K562 (cell line): ENCODE measurements at regions not wholly inside any gene's neighbourhood (a gene's known extent, or its start where the extent isn't known, plus 50 kb on each side); places are given as distances from the start of the nearest gene placed in this dataset.
A peak's percentile ranks its signal among the peaks of the same experiment; 100 is the strongest.

ENCODE experiments used
- ATAC-seq: fragments of 200-7000 bp; cut with Tn5 transposase; 3 replicates; pipeline ENCODE4 v1.9.1; 2020; ENCODE audit warnings: moderate library complexity
- BruUV-seq: library from RNA; stranded (reverse); fragments of 400-500 nt; replicated peaks from 2 replicates; lab custom pipeline; 2021; lab: Mats Ljungman, UMichigan
- CTCF ChIA-PET: fragments of 300-600 bp; formaldehyde crosslinking; extraction: SDS; loops from one replicate; lab custom pipeline; 2021; ENCODE audit warnings: low intra/inter-chr PET ratio; lab: Yijun Ruan, JAX
- POLR2A ChIA-PET: fragments of 300-600, 350-650 bp; sonication (Branson Sonifier 250); formaldehyde crosslinking; extraction: SDS; loops from one replicate; lab custom pipeline; 2021; ENCODE audit warnings: antibody characterized with exemption, inconsistent platforms; lab: Yijun Ruan, JAX
- DNase-seq, 4 experiments: peaks; one replicate each; pipeline versions ENCODE4 v3.0.0 to v3.0.0-alpha.2; 2011 to 2018; ENCODE audit warnings: low spot score in 3 of 4, mixed read lengths in 3 of 4; ENCODE audit errors: extremely low read depth in 1 of 4
- FAIRE-seq: peaks from 2 replicates; lab custom pipeline; 2011; peaks lifted over from hg19 to GRCh38; lab: Jason Lieb, UNC
- H2AFZ ChIP-seq: 2 replicates; pipeline ENCODE4 v1.6.0; 2011; ENCODE audit warnings: low read depth, low read length, control low read depth, inconsistent platforms
- H3K27ac ChIP-seq: fragments of 200-600 bp; 3 replicates; pipeline ENCODE4 v1.8.0; 2011; ENCODE audit warnings: low read depth, mild to moderate bottlenecking, control low read depth, inconsistent platforms, low read length, moderate library complexity, mixed read lengths; ENCODE audit errors: extremely low read depth
- H3K27me3 ChIP-seq, 2 experiments: fragments of 300-600 bp in 1 of 2; 2 replicates in 1 of 2; 3 replicates in 1 of 2; pipeline versions ENCODE4 v1.6.0 to v1.8.0; 2011; ENCODE audit warnings: inconsistent platforms in 2 of 2, low read length in 2 of 2, mild to moderate bottlenecking in 1 of 2, mixed read lengths in 1 of 2, moderate library complexity in 1 of 2; ENCODE audit not compliant: control insufficient read depth in 2 of 2, insufficient read depth in 2 of 2
- H3K36me3 ChIP-seq: fragments of 300-600 bp; 3 replicates; pipeline ENCODE4 v1.8.0; 2011; ENCODE audit warnings: mild to moderate bottlenecking, low read length, inconsistent platforms; ENCODE audit not compliant: control insufficient read depth, insufficient read depth
- H3K4me1 ChIP-seq, 2 experiments: fragments of 200-600 bp in 1 of 2; replicated peaks in 1 of 2; 2 replicates in 1 of 2; 3 replicates in 1 of 2; pipeline versions ENCODE4 v1.5.1 to v1.8.0; 2011; ENCODE audit warnings: inconsistent platforms in 2 of 2, low read length in 2 of 2, mild to moderate bottlenecking in 1 of 2, mixed read lengths in 1 of 2, moderate library complexity in 1 of 2; ENCODE audit not compliant: control insufficient read depth in 2 of 2, insufficient read depth in 2 of 2
- H3K4me2 ChIP-seq: 2 replicates; pipeline ENCODE4 v1.6.1; 2011; ENCODE audit warnings: low read length, control low read depth, inconsistent platforms, mixed read lengths; ENCODE audit not compliant: insufficient read depth
- H3K4me3 ChIP-seq: fragments of 200-600 bp; sonication (generic), shearing (Covaris generic); 2 replicates; pipeline ENCODE4 v1.5.1; 2016; ENCODE audit warnings: control low read depth, inconsistent platforms
- H3K79me2 ChIP-seq: fragments of 200-600 bp; 3 replicates; pipeline ENCODE4 v1.8.0; 2011; ENCODE audit warnings: low read length, inconsistent platforms; ENCODE audit not compliant: control insufficient read depth, insufficient read depth
- H3K9ac ChIP-seq, 2 experiments: 2 replicates each; pipeline versions ENCODE4 v1.6.0 to v1.6.1; 2011; ENCODE audit warnings: low read depth in 2 of 2, low read length in 2 of 2, control low read depth in 1 of 2, inconsistent platforms in 1 of 2, mild to moderate bottlenecking in 1 of 2, mixed read lengths in 1 of 2; ENCODE audit not compliant: insufficient read depth in 1 of 2
- H3K9me1 ChIP-seq: one replicate; pipeline ENCODE4 v1.6.0; 2011; ENCODE audit warnings: inconsistent platforms, mild to moderate bottlenecking, low read length, moderate library complexity; ENCODE audit not compliant: control insufficient read depth, insufficient read depth
- H3K9me3 ChIP-seq: replicated peaks from 2 replicates; pipeline ENCODE4 v1.5.1; 2011; ENCODE audit warnings: low read depth, low read length, inconsistent platforms; ENCODE audit not compliant: control insufficient read depth, insufficient read depth
- H4K20me1 ChIP-seq: replicated peaks from 2 replicates; pipeline ENCODE4 v1.6.1; 2011; ENCODE audit warnings: low read length, inconsistent platforms, mixed read lengths; ENCODE audit not compliant: control insufficient read depth, insufficient read depth
- ETV1 ChIP-seq: fragments of 450-650 bp; conservative IDR thresholded peaks from 2 replicates; pipeline ENCODE4 v1.6.1; 2016; ENCODE audit warnings: missing genetic modification characterization, control low read depth, low read depth, missing compliant biosample characterization
- HCFC1 ChIP-seq: IDR thresholded peaks from 2 replicates; pipeline ENCODE4 v1.6.1; 2012; ENCODE audit warnings: low read depth, low read length, improper control_type of control experiment
- SMAD4 ChIP-seq: fragments of 250-450 bp; sonication (Bioruptor Pico); conservative IDR thresholded peaks from 2 replicates; pipeline ENCODE4 v1.8.0; 2021; ENCODE audit warnings: inconsistent platforms, mild to moderate bottlenecking, moderate library complexity
- SMARCA5 ChIP-seq: fragments of 450-650 bp; IDR thresholded peaks from 2 replicates; pipeline ENCODE4 v1.6.1; 2016
- TFAM ChIP-seq: fragments of 250-450 bp; sonication (Bioruptor Pico); conservative IDR thresholded peaks from 2 replicates; pipeline ENCODE4 v1.5.0; 2021; ENCODE audit warnings: mild to moderate bottlenecking, moderate library complexity
- ZNF134 ChIP-seq: fragments of 250-450 bp; sonication (Bioruptor Pico); conservative IDR thresholded peaks from 2 replicates; pipeline ENCODE4 v1.4.0; 2020
- ZNF41 ChIP-seq: fragments of 250-450 bp; sonication (Bioruptor Pico); conservative IDR thresholded peaks from 2 replicates; pipeline ENCODE4 v1.4.0; 2020; ENCODE audit warnings: mild to moderate bottlenecking
- ZNF551 ChIP-seq: fragments of 250-450 bp; sonication (Bioruptor Pico); IDR thresholded peaks from 2 replicates; pipeline ENCODE4 v1.5.0; 2021; ENCODE audit warnings: mild to moderate bottlenecking, moderate library complexity
- WGBS: fragments of 100-300 bp; shearing (Covaris generic); methylation state at CpG from one replicate; pipeline ENCODE4 v1.1.6; 2016; ENCODE audit warnings: low coverage, mixed read lengths; ENCODE audit not compliant: insufficient coverage; ENCODE audit errors: missing lambda C conversion rate; 5-methylcytosine and 5-hydroxymethylcytosine counted together
- in situ Hi-C: fragments of 300-500 bp; cut with MboI; formaldehyde crosslinking; loops from 4 replicates; pipeline ENCODE4 v1.15.0; 2018; ENCODE audit warnings: inconsistent platforms, mixed read lengths
- intact Hi-C: fragments of 100-400 bp; cut with micrococcal nuclease; formaldehyde crosslinking; loops from 2 replicates; pipeline ENCODE4 v1.14.2; 2022

- WGBS = 0% methylated on average over 4 of the region's 4 CpGs
- DNase-seq = no peak
Measured at GRCh38 chr6:169854813-169855212, 103.4 kb downstream of the ERMARD start.

DNA sequence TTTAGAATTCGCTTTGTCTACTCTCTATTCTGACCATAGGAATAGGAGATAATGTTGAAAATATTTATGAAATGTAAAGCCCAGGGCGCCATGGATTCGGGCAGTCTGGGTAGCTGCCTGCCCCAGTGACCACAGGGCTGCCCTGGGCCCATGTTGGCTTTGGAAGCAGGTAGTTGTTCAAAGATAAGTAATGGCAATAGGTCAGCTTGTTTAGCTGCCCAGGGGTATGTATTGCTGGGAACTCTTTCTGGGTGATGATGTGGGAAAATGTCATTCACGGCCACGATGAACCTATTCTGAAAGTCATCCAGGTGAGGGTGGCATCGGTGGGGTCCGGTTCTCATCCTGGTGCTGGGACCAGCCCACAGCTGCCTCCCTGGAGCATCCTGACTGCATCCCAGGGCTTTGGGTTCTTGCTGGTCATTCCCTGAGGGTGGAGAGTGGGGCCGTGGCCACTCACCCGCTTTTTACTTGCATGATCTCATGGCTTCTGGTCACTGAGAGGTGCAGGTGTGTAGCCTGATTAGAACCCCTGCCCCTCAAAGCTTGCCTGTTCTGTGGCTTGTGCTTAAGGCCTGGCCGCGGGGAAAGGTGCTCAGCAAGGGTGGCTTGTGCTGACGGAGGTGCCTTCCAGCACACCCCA is 102.8 kb downstream of the ERMARD start:
- no peak for ATAC-seq
- CTCF ChIA-PET = no interaction called here
- Histone ChIP-seq H3K27me3 (peaks cover 24 to 64% of the 10 kb centered on the region in 2 experiments; a peak in 4 of 5 replicates), H3K4me3 (no peak overlapping the region), H3K9me1 (no peaks in the 10 kb centered on the region), H3K4me2 (no peak overlapping the region), H3K36me3 (no peaks in the 10 kb centered on the region), H3K9ac (no peak overlapping the region), H3K27ac (no peak overlapping the region), H3K4me1 (peaks cover 0 to 5% of the 10 kb centered on the region in 2 experiments; a peak in 1 of 5 replicates), H2AFZ (no peak overlapping the region), H4K20me1 (no peaks in the 10 kb centered on the region; the same call in 1 of the 2 replicates), H3K79me2 (no peaks in the 10 kb centered on the region), H3K9me3 (no peaks in the 10 kb centered on the region; the same call in 1 of the 2 replicates)
- 1% methylated on average over 11 of the region's 12 CpGs for WGBS
- TF ChIP-seq HCFC1 (no peak), ZNF551 (CRISPR knock-in tag) (no peak)
- in situ Hi-C loops (no loop called here), intact Hi-C loops (no loop called here)
- DNase-seq = no peak
- BruUV-seq = no TSS peak
- FAIRE-seq = no peak
- POLR2A ChIA-PET = no interaction called here

More at GRCh38 chr6:169854813-169855212, 103.4 kb downstream of the ERMARD start:
- FAIRE-seq (no peak), ATAC-seq (no peak)
- no peak overlapping the region for H3K4me2 ChIP-seq
- H3K4me3 ChIP-seq = no peak overlapping the region
- intact Hi-C loops (no loop called here), in situ Hi-C loops (no loop called here)
- H3K27ac ChIP-seq = no peak overlapping the region
- H4K20me1 ChIP-seq = no peaks in the 10 kb centered on the region; the same call in 1 of the 2 replicates
- TF ChIP-seq SMAD4 = no peak
- no peak for TF ChIP-seq ETV1 (tag)
- TF ChIP-seq SMARCA5 = no peak
- no peak for TF ChIP-seq ZNF41 (CRISPR knock-in tag)
- TF ChIP-seq TFAM (CRISPR knock-in tag) = no peak
- TF ChIP-seq ZNF134 = peak; percentile 97
- H3K4me1 ChIP-seq = no peaks in the 10 kb centered on the region
- H3K9me1 ChIP-seq = no peaks in the 10 kb centered on the region
- no peak overlapping the region for H2AFZ ChIP-seq
- no peaks in the 10 kb centered on the region for H3K36me3 ChIP-seq
- peaks cover 18 to 64% of the 10 kb centered on the region in 2 experiments; a peak in 4 of 5 replicates for H3K27me3 ChIP-seq
- no TSS peak for BruUV-seq
- no peaks in the 10 kb centered on the region; the same call in 1 of the 2 replicates for H3K9me3 ChIP-seq
- H3K79me2 ChIP-seq = no peaks in the 10 kb centered on the region
- H3K9ac ChIP-seq = no peak overlapping the region
- ChIA-PET POLR2A (no interaction called here), CTCF (no interaction called here)
